Breast epithelium (tissue), 3 donors: ENCODE measurements at regions not wholly inside any gene's neighbourhood (a gene's known extent, or its start where the extent isn't known, plus 50 kb on each side); places are given as distances from the start of the nearest gene placed in this dataset.

ENCODE experiments used
- CTCF ChIP-seq, 3 donors: fragments of 450-650 bp; IDR thresholded peaks; one replicate each; pipeline ENCODE4 v1.5.1; 2016 to 2017; ENCODE audit warnings: antibody characterized with exemption in 3 of 3, mild to moderate bottlenecking in 3 of 3, moderate library complexity in 3 of 3
- POLR2A ChIP-seq: fragments of 450-650 bp; IDR thresholded peaks from one replicate; pipeline ENCODE4 v1.6.1; 2016; ENCODE audit warnings: antibody characterized with exemption, mild to moderate bottlenecking, moderate library complexity

DNA sequence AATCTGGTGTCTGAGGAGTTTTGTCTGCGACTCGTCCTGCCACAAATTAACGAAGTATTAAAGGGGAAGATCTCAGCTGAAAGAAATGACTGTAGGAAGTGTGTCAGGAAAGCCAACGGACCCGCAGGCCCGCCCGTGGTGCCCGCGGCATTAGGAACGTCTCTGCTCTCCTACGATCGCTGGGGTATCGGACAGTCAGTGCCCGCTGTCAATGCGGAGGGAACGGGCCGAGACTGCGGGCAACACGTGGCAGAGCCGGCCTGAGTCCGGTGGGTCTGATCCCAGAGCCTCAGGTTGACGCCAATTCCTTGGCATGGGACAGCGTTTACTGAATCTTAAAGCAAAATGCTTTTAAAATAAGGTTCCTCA lies 128.7 kb downstream of the KBTBD2 start:
- no peak for TF ChIP-seq CTCF (IDR thresholded peaks at IDR 0.05)
- TF ChIP-seq POLR2A, result no peak
